HG03342 (cell line): ENCODE measurements at regions not wholly inside any gene's neighbourhood (a gene's known extent, or its start where the extent isn't known, plus 50 kb on each side); places are given as distances from the start of the nearest gene placed in this dataset.
A peak's percentile ranks its signal among the peaks of the same experiment; 100 is the strongest.

Experiments
- ATAC-seq: cut with Tn5 transposase; IDR thresholded peaks from one replicate; pipeline ENCODE4 v1.9.1; 2021; ENCODE audit warnings: mild to moderate bottlenecking, moderate library complexity; ENCODE audit not compliant: unreplicated experiment

GRCh38 chr14:31964490-31964889 is 112.6 kb upstream of the ARHGAP5 start:
- no peak for ATAC-seq

GRCh38 chr14:31965071-31965734 is 111.9 kb upstream of the ARHGAP5 start:
- ATAC-seq = no peak

- no peak for ATAC-seq
Observed at GRCh38 chr14:31965735-31966598, 111.1 kb upstream of the ARHGAP5 start.

GRCh38 chr14:31966896-31967668 is 110.0 kb upstream of the ARHGAP5 start:
- no peak for ATAC-seq

- ATAC-seq = peak; percentile 47
Observed at GRCh38 chr14:31967669-31967975, 109.5 kb upstream of the ARHGAP5 start.

GRCh38 chr14:31968107-31968810 is 108.8 kb upstream of the ARHGAP5 start:
- peak; percentile 61 for ATAC-seq

GRCh38 chr14:31968956-31969698 is 108.0 kb upstream of the ARHGAP5 start:
- ATAC-seq = no peak

GRCh38 chr14:31969699-31970240 is 107.3 kb upstream of the ARHGAP5 start:
- ATAC-seq = no peak

- ATAC-seq = no peak
Observed at GRCh38 chr14:31970744-31971143, 106.4 kb upstream of the ARHGAP5 start.

- no peak for ATAC-seq
Observed at GRCh38 chr14:31971612-31972011, 105.5 kb upstream of the ARHGAP5 start.

GRCh38 chr14:31977001-31977556 is 100.0 kb upstream of the ARHGAP5 start:
- ATAC-seq = no peak

- no peak for ATAC-seq
Observed at GRCh38 chr14:31978423-31978822, 98.7 kb upstream of the ARHGAP5 start.

- ATAC-seq = no peak
Observed at GRCh38 chr14:31982642-31983041, 94.5 kb upstream of the ARHGAP5 start.

- no peak for ATAC-seq
Observed at GRCh38 chr14:31986405-31986804, 90.7 kb upstream of the ARHGAP5 start.

- no peak for ATAC-seq
Observed at GRCh38 chr14:31987721-31988120, 89.4 kb upstream of the ARHGAP5 start.

- ATAC-seq = no peak
Observed at GRCh38 chr14:31988244-31988643, 88.9 kb upstream of the ARHGAP5 start.

- ATAC-seq = no peak
Observed at GRCh38 chr14:31990183-31990857, 86.8 kb upstream of the ARHGAP5 start.

- no peak for ATAC-seq
Observed at GRCh38 chr14:31990926-31991572, 86.1 kb upstream of the ARHGAP5 start.

GRCh38 chr14:31992011-31992447 is 85.1 kb upstream of the ARHGAP5 start:
- no peak for ATAC-seq
